GM12878 (cell line): ENCODE measurements at regions not wholly inside any gene's neighbourhood (a gene's known extent, or its start where the extent isn't known, plus 50 kb on each side); places are given as distances from the start of the nearest gene placed in this dataset.
A peak's percentile ranks its signal among the peaks of the same experiment; 100 is the strongest.

Experiments
- ATAC-seq: fragments of 200-7000 bp; cut with Tn5 transposase; 3 replicates; pipeline ENCODE4 v1.9.1; 2020; ENCODE audit warnings: mild to moderate bottlenecking, moderate library complexity
- BruUV-seq: library from RNA; stranded (reverse); fragments of 400-500 nt; replicated peaks from 2 replicates; lab custom pipeline; 2021; lab: Mats Ljungman, UMichigan
- CTCF ChIA-PET: fragments of 300-600 bp; sonication (Branson Sonifier 250); formaldehyde crosslinking; extraction: SDS; loops from one replicate; lab custom pipeline; 2021; ENCODE audit warnings: inconsistent platforms; lab: Yijun Ruan, JAX
- POLR2A ChIA-PET: fragments of 350-600 bp; formaldehyde crosslinking; extraction: SDS; loops from one replicate; lab custom pipeline; 2021; ENCODE audit warnings: inconsistent platforms; lab: Charles Lee
- RAD21 ChIA-PET: fragments of 300-600 bp; sonication (Branson Sonifier 250); formaldehyde crosslinking; loops from one replicate; lab custom pipeline; 2023; ENCODE audit warnings: antibody characterized with exemption; ENCODE audit not compliant: unreplicated experiment; lab: Charles Lee
- SMC1A ChIA-PET: fragments of 300-600 bp; sonication (Branson Sonifier 250); formaldehyde crosslinking; loops from one replicate; lab custom pipeline; 2023; ENCODE audit not compliant: unreplicated experiment, uncharacterized antibody; lab: Charles Lee
- DNase-seq: peaks from one replicate; pipeline ENCODE4 v3.0.0-alpha.2; 2011; ENCODE audit warnings: low read depth, low spot score
- FAIRE-seq: peaks from 3 replicates; lab custom pipeline; 2011; peaks lifted over from hg19 to GRCh38; lab: Jason Lieb, UNC
- H2AFZ ChIP-seq: 2 replicates; pipeline ENCODE4 v1.6.0; 2011; ENCODE audit warnings: low read depth, low read length, control low read depth; ENCODE audit not compliant: control insufficient read depth
- H3K27ac ChIP-seq: 2 replicates; pipeline ENCODE4 v1.5.1; 2011; ENCODE audit warnings: control low read depth; ENCODE audit not compliant: control insufficient read depth, insufficient read depth
- H3K27me3 ChIP-seq, 2 experiments: replicated peaks in 1 of 2; 2 replicates each; pipeline versions ENCODE4 v1.6.0 to v1.6.1; 2011; ENCODE audit warnings: low read length in 1 of 2; ENCODE audit not compliant: control insufficient read depth in 2 of 2, insufficient read depth in 2 of 2
- H3K36me3 ChIP-seq, 2 experiments: 2 replicates each; pipeline ENCODE4 v1.5.1; 2011; ENCODE audit warnings: low read length in 1 of 2; ENCODE audit not compliant: control insufficient read depth in 2 of 2, insufficient read depth in 2 of 2
- H3K4me1 ChIP-seq: 2 replicates; pipeline ENCODE4 v1.6.1; 2011; ENCODE audit warnings: mild to moderate bottlenecking, low read length, moderate library complexity, mixed read lengths; ENCODE audit not compliant: control insufficient read depth, insufficient read depth
- H3K4me2 ChIP-seq: 2 replicates; pipeline ENCODE4 v1.6.0; 2011; ENCODE audit warnings: control low read depth; ENCODE audit not compliant: control insufficient read depth, insufficient read depth
- H3K4me3 ChIP-seq: fragments of 200-600 bp; sonication (generic); 2 replicates; pipeline ENCODE4 v1.5.1; 2016
- H3K79me2 ChIP-seq: 2 replicates; pipeline ENCODE4 v1.6.0; 2011; ENCODE audit warnings: low read length; ENCODE audit not compliant: control insufficient read depth, insufficient read depth
- H3K9ac ChIP-seq: 2 replicates; pipeline ENCODE4 v1.8.0; 2011; ENCODE audit warnings: low read length, control low read depth, mixed read lengths; ENCODE audit not compliant: control insufficient read depth, insufficient read depth
- H3K9me3 ChIP-seq: replicated peaks from 3 replicates; pipeline ENCODE4 v1.5.1; 2011; ENCODE audit warnings: mild to moderate bottlenecking, low read length; ENCODE audit not compliant: control insufficient read depth, insufficient read depth
- H4K20me1 ChIP-seq: 2 replicates; pipeline ENCODE4 v1.6.0; 2011; ENCODE audit not compliant: control insufficient read depth, insufficient read depth
- BHLHE40 ChIP-seq, 2 experiments: fragments of 450-650 bp in 1 of 2; IDR thresholded peaks; 2 replicates each; pipeline ENCODE4 v1.6.1; 2011 to 2017; ENCODE audit warnings: low read depth in 2 of 2, borderline replicate concordance in 1 of 2, improper control_type of control experiment in 1 of 2, low read length in 1 of 2, mild to moderate bottlenecking in 1 of 2
- CTCF ChIP-seq, 3 experiments: IDR thresholded peaks in 2 of 3; conservative IDR thresholded peaks in 1 of 3; 2 replicates each; pipeline ENCODE4 v1.5.1; 2011; ENCODE audit warnings: low read depth in 3 of 3, low read length in 3 of 3, mild to moderate bottlenecking in 3 of 3, control low read depth in 2 of 3, moderate library complexity in 2 of 3, inconsistent platforms in 1 of 3, mixed read lengths in 1 of 3; ENCODE audit not compliant: control insufficient read depth in 2 of 3, insufficient read depth in 1 of 3; ENCODE audit errors: extremely low read depth in 1 of 3
- E4F1 ChIP-seq: fragments of 450-650 bp; IDR thresholded peaks from 2 replicates; pipeline ENCODE4 v1.6.1; 2018; ENCODE audit warnings: borderline replicate concordance, mild to moderate bottlenecking; ENCODE audit not compliant: partially characterized antibody
- FOS ChIP-seq: IDR thresholded peaks from 3 replicates; pipeline ENCODE4 v1.6.1; 2011; ENCODE audit warnings: borderline replicate concordance; ENCODE audit not compliant: insufficient read length; ENCODE audit errors: extremely low read depth
- POU2F2 ChIP-seq: IDR thresholded peaks from 3 replicates; pipeline ENCODE4 v1.6.1; 2011; ENCODE audit warnings: low read depth, mild to moderate bottlenecking, low read length, borderline replicate concordance
- RAD21 ChIP-seq: IDR thresholded peaks from 2 replicates; pipeline ENCODE4 v1.6.1; 2011; ENCODE audit warnings: mild to moderate bottlenecking, low read depth, low read length, moderate library complexity; ENCODE audit not compliant: insufficient read depth
- SMC3 ChIP-seq: IDR thresholded peaks from 2 replicates; pipeline ENCODE4 v1.6.1; 2011; ENCODE audit warnings: low read length, improper control_type of control experiment, borderline replicate concordance
- SPI1 ChIP-seq: IDR thresholded peaks from 2 replicates; pipeline ENCODE4 v1.6.1; 2011; ENCODE audit warnings: low read depth, mild to moderate bottlenecking, low read length, moderate library complexity, borderline replicate concordance; ENCODE audit not compliant: insufficient read depth
- SUZ12 ChIP-seq: fragments of 200-600 bp; sonication (generic); IDR thresholded peaks from one replicate; pipeline ENCODE4 v1.6.1; 2018; ENCODE audit warnings: antibody characterized with exemption, mild to moderate bottlenecking; ENCODE audit not compliant: unreplicated experiment
- WGBS: methylation state at CpG from one replicate; pipeline ENCODE4 v1.1.6; 2016; ENCODE audit warnings: low lambda C conversion rate; ENCODE audit not compliant: insufficient replicate concordance, insufficient coverage; ENCODE audit errors: missing lambda C conversion rate; 5-methylcytosine and 5-hydroxymethylcytosine counted together
- in situ Hi-C: fragments of 300-500 bp; cut with MboI; formaldehyde crosslinking; loops from 9 replicates; pipeline ENCODE4 v1.14.3; 2018; ENCODE audit warnings: mixed read lengths
- intact Hi-C: fragments of 100-400 bp; cut with micrococcal nuclease; formaldehyde crosslinking; loops from one replicate; pipeline ENCODE4 v1.14.2; 2022; ENCODE audit not compliant: unreplicated experiment

- SMC1A ChIA-PET = interaction anchor here (0.7 to 5.6 kb wide), 50 partner anchors 9 to 895 kb away, joined by 3 to 52 read pairs (median 6); partner anchors contain the start of gene WASHC3
- Histone ChIP-seq H3K9ac (no peak overlapping the region), H3K9me3 (no peaks in the 10 kb centered on the region; the same call in 1 of the 3 replicates), H3K27ac (no peak overlapping the region), H3K79me2 (no peaks in the 10 kb centered on the region)
- intact Hi-C loops = loop anchor here (1.0 to 2.0 kb wide), 3 partner anchors 440 to 645 kb away; no protein-coding TSS in a partner anchor
- BruUV-seq = no TSS peak
- WGBS = 26% methylated on average over 3 of the region's 3 CpGs
- TF ChIP-seq SMC3 = peak; percentile 73; the same call in 1 of the 2 replicates
- peak; percentile 74 for TF ChIP-seq RAD21
- no peak for TF ChIP-seq BHLHE40 (IDR thresholded peaks at IDR 0.05; ENCODE audit: borderline replicate concordance in 1 of 2, low read depth in 2 of 2, low read length in 1 of 2)
- no peak for TF ChIP-seq SPI1
- TF ChIP-seq POU2F2 = no peak
- no peak for TF ChIP-seq E4F1
- TF ChIP-seq FOS = no peak
- TF ChIP-seq CTCF (IDR thresholded peaks at IDR 0.05 in 2 of 3, conservative IDR thresholded peaks at IDR 0.05 in 1 of 3; ENCODE audit: control insufficient read depth in 2 of 3, extremely low read depth in 1 of 3, insufficient read depth in 1 of 3, low read depth in 3 of 3, low read length in 3 of 3) = peak; percentile 17 to 64 (median 37); a peak in 3 of 6 replicates
- no peak for TF ChIP-seq SUZ12
- TF ChIP-seq, all 136 proteins: peak for 3
- H3K27me3 ChIP-seq = no peaks in the 10 kb centered on the region
- H3K4me1 ChIP-seq = peaks cover 1% of the 10 kb centered on the region
- no peak overlapping the region; the same call in 1 of the 2 replicates for H2AFZ ChIP-seq
- DNase-seq (no peak), ATAC-seq (peak; percentile 64), FAIRE-seq (no peak)
- CTCF ChIA-PET = interaction anchor here (0.6 to 6.2 kb wide), 49 partner anchors 9 to 1332 kb away, joined by 3 to 55 read pairs (median 5); no protein-coding TSS in a partner anchor
- H3K4me2 ChIP-seq = no peak overlapping the region
- POLR2A ChIA-PET = interaction anchor here (0.5 to 1.6 kb wide), 6 partner anchors 25 to 1000 kb away, joined by 3 to 5 read pairs (median 4); no protein-coding TSS in a partner anchor
- H3K4me3 ChIP-seq = no peak overlapping the region
- no peaks in the 10 kb centered on the region; a peak in 1 of 4 replicates for H3K36me3 ChIP-seq
- RAD21 ChIA-PET = interaction anchor here (0.5 to 4.7 kb wide), 30 partner anchors 10 to 829 kb away, joined by 3 to 42 read pairs (median 6); no protein-coding TSS in a partner anchor
- H4K20me1 ChIP-seq = no peaks in the 10 kb centered on the region
- in situ Hi-C loops = loop anchor here (10.0 kb wide), 1 partner anchor 646 kb away; no protein-coding TSS in a partner anchor
Observed at GRCh38 chr12:102740141-102740955, 176.7 kb downstream of the PAH start.
